Neural progenitor cell (in vitro differentiated cells): ENCODE measurements at regions not wholly inside any gene's neighbourhood (a gene's known extent, or its start where the extent isn't known, plus 50 kb on each side); places are given as distances from the start of the nearest gene placed in this dataset.

ENCODE experiments used
- DNase-seq: peaks from one replicate; pipeline ENCODE4 v3.0.0-alpha.2; 2016; ENCODE audit warnings: low spot score
- H2AFZ ChIP-seq: fragments of 200-600 bp; sonication (generic); replicated peaks from 2 replicates; pipeline ENCODE4 v1.6.1; 2016; ENCODE audit warnings: antibody characterized with exemption
- H3F3A ChIP-seq: fragments of 200-600 bp; sonication (generic); 2 replicates; pipeline ENCODE4 v1.6.1; 2016; ENCODE audit warnings: antibody characterized with exemption, low read depth
- H3K27ac ChIP-seq: fragments of 200-600 bp; sonication (generic); 2 replicates; pipeline ENCODE4 v1.5.1; 2016; ENCODE audit warnings: mild to moderate bottlenecking
- H3K27me3 ChIP-seq: fragments of 200-600 bp; sonication (generic); 2 replicates; pipeline ENCODE4 v1.6.1; 2016; ENCODE audit warnings: mild to moderate bottlenecking, moderate library complexity
- H3K36me3 ChIP-seq: fragments of 200-600 bp; sonication (generic); 2 replicates; pipeline ENCODE4 v1.5.1; 2016
- H3K4me1 ChIP-seq: fragments of 200-600 bp; sonication (generic); 2 replicates; pipeline ENCODE4 v1.6.1; 2016; ENCODE audit warnings: mixed run types
- H3K4me2 ChIP-seq: fragments of 200-600 bp; sonication (generic); 2 replicates; pipeline ENCODE4 v1.6.1; 2016
- H3K4me3 ChIP-seq: fragments of 200-600 bp; sonication (generic); 2 replicates; pipeline ENCODE4 v1.5.1; 2016
- H3K79me2 ChIP-seq: fragments of 200-600 bp; sonication (generic); 2 replicates; pipeline ENCODE4 v1.6.1; 2016; ENCODE audit warnings: low read depth
- H3K9ac ChIP-seq: fragments of 200-600 bp; sonication (generic); 2 replicates; pipeline ENCODE4 v1.6.1; 2016
- H3K9me3 ChIP-seq: fragments of 200-600 bp; sonication (generic); 2 replicates; pipeline ENCODE4 v1.5.1; 2016; ENCODE audit warnings: low read depth
- H4K20me1 ChIP-seq: fragments of 200-600 bp; sonication (generic); 2 replicates; pipeline ENCODE4 v1.6.1; 2016; ENCODE audit warnings: low read depth
- H3K27ac Mint-ChIP-seq: 3 replicates; pipeline ENCODE4 v1.8.0; 2021; ENCODE audit warnings: mixed read lengths
- H3K27me3 Mint-ChIP-seq: 2 replicates; pipeline ENCODE4 v1.8.0; 2022; ENCODE audit warnings: low read depth, mild to moderate bottlenecking, inconsistent platforms, moderate library complexity, mixed read lengths; ENCODE audit not compliant: insufficient read depth
- H3K36me3 Mint-ChIP-seq: 3 replicates; pipeline ENCODE4 v1.8.0; 2021; ENCODE audit warnings: mixed read lengths
- H3K4me1 Mint-ChIP-seq: 3 replicates; pipeline ENCODE4 v1.8.0; 2021; ENCODE audit warnings: mixed read lengths
- H3K4me3 Mint-ChIP-seq: 3 replicates; pipeline ENCODE4 v1.8.0; 2021; ENCODE audit warnings: mild to moderate bottlenecking, moderate library complexity, mixed read lengths
- H3K9me3 Mint-ChIP-seq: 3 replicates; pipeline ENCODE4 v1.8.0; 2020; ENCODE audit warnings: mixed read lengths
- CTCF ChIP-seq: fragments of 200-600 bp; sonication (generic); IDR thresholded peaks from 2 replicates; pipeline ENCODE4 v1.5.1; 2017; ENCODE audit warnings: antibody characterized with exemption, mild to moderate bottlenecking
- EZH2 ChIP-seq: fragments of 200-600 bp; sonication (generic); IDR thresholded peaks from 2 replicates; pipeline ENCODE4 v1.6.1; 2017; ENCODE audit warnings: antibody characterized with exemption, mild to moderate bottlenecking, moderate library complexity
- EZH2phosphoT487 ChIP-seq: fragments of 200-600 bp; sonication (generic); IDR thresholded peaks from 2 replicates; pipeline ENCODE4 v1.6.1; 2017; ENCODE audit warnings: antibody characterized with exemption

GRCh38 chr15:26395624-26396023 lies 377.2 kb downstream of the GABRB3 start:
- DNase-seq = no peak
- Histone ChIP-seq H3K27me3 (no peaks in the 10 kb centered on the region), H3K79me2 (no peaks in the 10 kb centered on the region), H3K4me3 (no peak overlapping the region), H3K27ac (no peak overlapping the region), H3K4me2 (no peak overlapping the region), H3K9ac (no peak overlapping the region), H4K20me1 (no peaks in the 10 kb centered on the region), H2AFZ (peak overlapping the region; percentile 14), H3K4me1 (no peaks in the 10 kb centered on the region), H3F3A (no peaks in the 10 kb centered on the region), H3K36me3 (no peaks in the 10 kb centered on the region), H3K9me3 (no peaks in the 10 kb centered on the region)
- peaks cover 10% of the 10 kb centered on the region for H3K4me1 Mint-ChIP-seq
- H3K36me3 Mint-ChIP-seq = no peaks in the 10 kb centered on the region
- TF ChIP-seq CTCF (no peak), EZH2phosphoT487 (no peak), EZH2 (no peak)
- H3K9me3 Mint-ChIP-seq = peaks cover 9% of the 10 kb centered on the region
- no peak overlapping the region for H3K27ac Mint-ChIP-seq
- H3K27me3 Mint-ChIP-seq = peaks cover 3% of the 10 kb centered on the region
- H3K4me3 Mint-ChIP-seq = no peak overlapping the region

GRCh38 chr15:26394801-26395200 lies 378.1 kb downstream of the GABRB3 start:
- H3K27me3 ChIP-seq = no peaks in the 10 kb centered on the region
- H3K36me3 Mint-ChIP-seq = no peaks in the 10 kb centered on the region
- H3K4me2 ChIP-seq = no peak overlapping the region
- no peak overlapping the region for H3K27ac Mint-ChIP-seq
- no peaks in the 10 kb centered on the region for H3K4me1 ChIP-seq
- H3K27ac ChIP-seq = no peak overlapping the region
- no peaks in the 10 kb centered on the region for H3K79me2 ChIP-seq
- no peaks in the 10 kb centered on the region for H3F3A ChIP-seq
- no peak for TF ChIP-seq EZH2phosphoT487
- no peak for TF ChIP-seq CTCF
- H3K9ac ChIP-seq = no peak overlapping the region
- H3K4me1 Mint-ChIP-seq = peaks cover 15% of the 10 kb centered on the region
- peaks cover 3% of the 10 kb centered on the region for H3K27me3 Mint-ChIP-seq
- no peak overlapping the region for H3K4me3 Mint-ChIP-seq
- H3K4me3 ChIP-seq = no peak overlapping the region
- no peaks in the 10 kb centered on the region for H3K9me3 ChIP-seq
- H4K20me1 ChIP-seq = no peaks in the 10 kb centered on the region
- H3K9me3 Mint-ChIP-seq = peaks cover 7% of the 10 kb centered on the region
- DNase-seq = no peak
- H2AFZ ChIP-seq = no peak overlapping the region
- no peaks in the 10 kb centered on the region for H3K36me3 ChIP-seq

GRCh38 chr15:26392956-26393355 lies 379.9 kb downstream of the GABRB3 start:
- peaks cover 3% of the 10 kb centered on the region for H3K9me3 Mint-ChIP-seq
- no peaks in the 10 kb centered on the region for H3K36me3 Mint-ChIP-seq
- Histone ChIP-seq H3K79me2 (no peaks in the 10 kb centered on the region), H4K20me1 (no peaks in the 10 kb centered on the region), H2AFZ (no peak overlapping the region), H3K9ac (no peak overlapping the region), H3K4me2 (no peak overlapping the region), H3K27me3 (no peaks in the 10 kb centered on the region), H3F3A (no peaks in the 10 kb centered on the region), H3K4me3 (no peak overlapping the region), H3K9me3 (no peaks in the 10 kb centered on the region), H3K27ac (no peak overlapping the region), H3K36me3 (no peaks in the 10 kb centered on the region), H3K4me1 (no peaks in the 10 kb centered on the region)
- TF ChIP-seq CTCF = no peak
- TF ChIP-seq EZH2 = no peak
- TF ChIP-seq EZH2phosphoT487 = no peak
- no peak overlapping the region for H3K4me3 Mint-ChIP-seq
- no peak for DNase-seq
- no peak overlapping the region for H3K27ac Mint-ChIP-seq
- H3K4me1 Mint-ChIP-seq = peaks cover 25% of the 10 kb centered on the region
- peaks cover 3% of the 10 kb centered on the region for H3K27me3 Mint-ChIP-seq
